IMR-90 (cell line): ENCODE measurements at regions not wholly inside any gene's neighbourhood (a gene's known extent, or its start where the extent isn't known, plus 50 kb on each side); places are given as distances from the start of the nearest gene placed in this dataset.

Experiments used
- ATAC-seq: fragments of 200-7000 bp; cut with Tn5 transposase; 2 replicates; pipeline ENCODE4 v1.9.1; 2020; ENCODE audit warnings: low read depth, mild to moderate bottlenecking, moderate library complexity
- BruUV-seq: library from RNA; stranded (reverse); fragments of 400-500 nt; replicated peaks from 2 replicates; lab custom pipeline; 2021; lab: Mats Ljungman, UMichigan
- CTCF ChIA-PET: fragments of 300-600 bp; formaldehyde crosslinking; extraction: SDS; loops from one replicate; lab custom pipeline; 2021; ENCODE audit warnings: antibody characterized with exemption; lab: Yijun Ruan, JAX
- POLR2A ChIA-PET: fragments of 300-600 bp; sonication (Branson Sonifier 250); formaldehyde crosslinking; loops from one replicate; lab custom pipeline; 2022; ENCODE audit warnings: antibody characterized with exemption; ENCODE audit not compliant: unreplicated experiment; lab: Charles Lee
- DNase-seq: peaks from one replicate; pipeline ENCODE4 v3.0.0; 2013
- H2AFZ ChIP-seq: replicated peaks from 2 replicates; pipeline ENCODE3; 2013; ENCODE audit warnings: low read length, mild to moderate bottlenecking; ENCODE audit not compliant: poor library complexity
- H2AK5ac ChIP-seq: 2 replicates; pipeline ENCODE4 v1.6.1; 2013; ENCODE audit warnings: low read depth, low read length, inconsistent platforms
- H2AK9ac ChIP-seq: replicated peaks from 2 replicates; pipeline ENCODE3; 2013; ENCODE audit warnings: mild to moderate bottlenecking, low read depth, low read length, moderate library complexity; ENCODE audit not compliant: poor library complexity
- H2BK120ac ChIP-seq: 2 replicates; pipeline ENCODE4 v1.6.1; 2013; ENCODE audit warnings: low read depth, low read length, inconsistent platforms
- H2BK15ac ChIP-seq: 3 replicates; pipeline ENCODE4 v1.6.1; 2013; ENCODE audit warnings: low read depth, low read length, inconsistent platforms
- H2BK20ac ChIP-seq: 2 replicates; pipeline ENCODE4 v1.6.1; 2013; ENCODE audit warnings: low read depth, mild to moderate bottlenecking, inconsistent platforms, low read length, moderate library complexity
- H2BK5ac ChIP-seq: 2 replicates; pipeline ENCODE4 v1.6.1; 2013; ENCODE audit warnings: mild to moderate bottlenecking, low read depth, low read length, inconsistent platforms; ENCODE audit not compliant: poor library complexity, severe bottlenecking
- H3K14ac ChIP-seq: replicated peaks from 2 replicates; pipeline ENCODE4 v1.6.1; 2013; ENCODE audit warnings: low read depth, low read length, inconsistent platforms
- H3K18ac ChIP-seq: 2 replicates; pipeline ENCODE4 v1.6.1; 2013; ENCODE audit warnings: low read depth, low read length, control low read depth
- H3K23ac ChIP-seq: 2 replicates; pipeline ENCODE4 v1.6.1; 2013; ENCODE audit warnings: low read depth, low read length, inconsistent platforms
- H3K27ac ChIP-seq: 2 replicates; pipeline ENCODE4 v1.5.1; 2013; ENCODE audit warnings: mild to moderate bottlenecking, control low read depth, low read length; ENCODE audit not compliant: insufficient read depth
- H3K27me3 ChIP-seq: 2 replicates; pipeline ENCODE4 v1.6.1; 2013; ENCODE audit warnings: low read length; ENCODE audit not compliant: control insufficient read depth, insufficient read depth
- H3K36me3 ChIP-seq: 2 replicates; pipeline ENCODE4 v1.6.1; 2013; ENCODE audit warnings: low read length, mixed read lengths; ENCODE audit not compliant: control insufficient read depth, insufficient read depth
- H3K4ac ChIP-seq: 2 replicates; pipeline ENCODE4 v1.6.1; 2013; ENCODE audit warnings: low read depth, low read length, inconsistent platforms
- H3K4me1 ChIP-seq: 2 replicates; pipeline ENCODE4 v1.6.1; 2013; ENCODE audit warnings: low read length, mixed read lengths; ENCODE audit not compliant: control insufficient read depth, insufficient read depth
- H3K4me2 ChIP-seq: 2 replicates; pipeline ENCODE4 v1.6.1; 2013; ENCODE audit warnings: low read depth, mild to moderate bottlenecking, control low read depth, low read length, moderate library complexity
- H3K4me3 ChIP-seq: 2 replicates; pipeline ENCODE4 v1.5.1; 2013; ENCODE audit warnings: low read depth, mild to moderate bottlenecking, control low read depth, low read length, moderate library complexity; ENCODE audit not compliant: insufficient read depth
- H3K56ac ChIP-seq: 2 replicates; pipeline ENCODE4 v1.6.1; 2013; ENCODE audit warnings: low read length, inconsistent platforms; ENCODE audit not compliant: insufficient read depth; ENCODE audit errors: extremely low read depth
- H3K79me1 ChIP-seq, 2 experiments: 2 replicates each; pipeline ENCODE4 v1.6.1; 2013; ENCODE audit warnings: low read length in 2 of 2, inconsistent platforms in 1 of 2, low read depth in 1 of 2
- H3K9ac ChIP-seq: 2 replicates; pipeline ENCODE4 v1.6.1; 2013; ENCODE audit warnings: low read depth, low read length, control low read depth
- H3K9me1 ChIP-seq: 2 replicates; pipeline ENCODE4 v1.6.1; 2013; ENCODE audit warnings: low read length, inconsistent platforms; ENCODE audit not compliant: insufficient read depth
- H3K9me3 ChIP-seq: 2 replicates; pipeline ENCODE4 v1.6.1; 2013; ENCODE audit warnings: low read length; ENCODE audit not compliant: control insufficient read depth, insufficient read depth
- H4K20me1 ChIP-seq: 2 replicates; pipeline ENCODE4 v1.6.1; 2013; ENCODE audit warnings: low read length, inconsistent platforms; ENCODE audit not compliant: insufficient read depth
- H4K5ac ChIP-seq: 2 replicates; pipeline ENCODE4 v1.6.1; 2013; ENCODE audit warnings: mild to moderate bottlenecking, low read depth, low read length, control low read depth
- H4K8ac ChIP-seq, 2 experiments: 2 replicates each; pipeline ENCODE4 v1.6.1; 2013; ENCODE audit warnings: low read depth in 2 of 2, low read length in 2 of 2, control low read depth in 1 of 2, inconsistent platforms in 1 of 2
- H4K91ac ChIP-seq: 2 replicates; pipeline ENCODE4 v1.6.1; 2013; ENCODE audit warnings: low read depth, low read length, inconsistent platforms; ENCODE audit not compliant: insufficient read depth
- BHLHE40 ChIP-seq: fragments of 150-350 bp; IDR thresholded peaks from 2 replicates; pipeline ENCODE4 v1.6.1; 2016; ENCODE audit warnings: mild to moderate bottlenecking, low read depth, low read length
- FOS ChIP-seq: fragments of 150-350 bp; IDR thresholded peaks from 2 replicates; pipeline ENCODE4 v1.6.1; 2016; ENCODE audit warnings: low read depth, low read length
- MAZ ChIP-seq: IDR thresholded peaks from 2 replicates; pipeline ENCODE4 v1.6.1; 2012; ENCODE audit warnings: low read depth, mild to moderate bottlenecking, low read length, improper control_type of control experiment, moderate library complexity, borderline replicate concordance
- MXI1 ChIP-seq: IDR thresholded peaks from 2 replicates; pipeline ENCODE4 v1.6.1; 2012; ENCODE audit warnings: low read depth, mild to moderate bottlenecking, low read length, moderate library complexity, borderline replicate concordance
- POLR2A ChIP-seq: IDR thresholded peaks from 2 replicates; pipeline ENCODE4 v1.6.1; 2012; ENCODE audit warnings: mild to moderate bottlenecking, low read depth, low read length
- RCOR1 ChIP-seq: IDR thresholded peaks from 2 replicates; pipeline ENCODE4 v1.6.1; 2012; ENCODE audit warnings: mild to moderate bottlenecking, low read length, improper control_type of control experiment; ENCODE audit not compliant: insufficient replicate concordance
- WGBS, 2 experiments: methylation state at CpG; one replicate each; pipeline versions ENCODE4 v1.1.5 to v1.1.7; 2013; ENCODE audit warnings: missing lambda C conversion rate in 2 of 2; ENCODE audit not compliant: insufficient read length in 1 of 2; ENCODE audit errors: extremely low coverage in 2 of 2; 5-methylcytosine and 5-hydroxymethylcytosine counted together
- dilution Hi-C: fragments of 300-500 bp; cut with HindIII; formaldehyde crosslinking; loops from one replicate; pipeline ENCODE4 v1.14.3; 2018; ENCODE audit warnings: low sequenced_read_pairs; ENCODE audit not compliant: unreplicated experiment
- in situ Hi-C: fragments of 300-500 bp; cut with MboI; formaldehyde crosslinking; loops from 3 replicates; pipeline ENCODE4 v1.14.3; 2019; ENCODE audit warnings: low sequenced_read_pairs, inconsistent platforms, mixed read lengths
- intact Hi-C: fragments of 100-400 bp; cut with micrococcal nuclease; formaldehyde crosslinking; loops from 2 replicates; pipeline ENCODE4 v1.10.0; 2022

DNA sequence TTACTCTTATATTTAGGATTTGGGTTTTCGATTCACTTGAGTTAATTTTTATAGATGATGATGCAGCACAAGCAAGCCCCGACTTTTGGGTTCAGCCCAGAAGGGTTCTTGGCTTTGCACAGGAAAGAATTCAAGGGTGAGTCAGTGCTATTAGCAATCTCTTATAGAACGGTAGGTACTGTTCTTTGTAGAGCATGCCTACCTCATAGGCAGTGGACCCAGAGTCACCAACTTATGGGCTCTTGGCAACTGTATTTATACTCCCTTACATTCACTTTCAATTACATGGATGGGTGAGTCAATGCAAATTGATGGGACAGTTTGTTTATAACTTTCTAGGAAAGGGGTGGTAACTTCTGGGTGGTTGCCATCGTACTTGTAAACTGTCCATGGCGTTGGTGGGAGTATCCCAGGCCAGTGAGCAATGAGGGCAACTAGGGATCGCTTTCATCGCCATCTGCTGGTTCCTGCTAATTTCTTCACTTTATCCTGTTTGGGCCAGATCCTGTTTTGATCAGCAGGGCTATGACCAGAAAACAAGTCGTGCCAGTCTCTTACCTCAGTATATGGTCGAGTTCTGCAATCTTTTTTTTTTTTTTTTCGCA is 362.6 kb downstream of the CNTNAP4 start:
- no peak overlapping the region for H2AFZ ChIP-seq
- no peak overlapping the region for H3K4me2 ChIP-seq
- H4K91ac ChIP-seq: no peak overlapping the region
- no peak overlapping the region for H3K4me3 ChIP-seq
- no peak overlapping the region for H3K14ac ChIP-seq
- H3K9ac ChIP-seq: no peak overlapping the region
- ATAC-seq: no peak
- H2AK5ac ChIP-seq: no peak overlapping the region
- no peak overlapping the region for H3K4ac ChIP-seq
- H3K4me1 ChIP-seq: no peaks in the 10 kb centered on the region
- H3K9me1 ChIP-seq: no peaks in the 10 kb centered on the region
- H2BK5ac ChIP-seq: no peak overlapping the region
- CTCF ChIA-PET: interaction anchor here (0.6 kb wide), 1 partner anchor 269 kb away, joined by 5 read pairs; no protein-coding TSS in a partner anchor
- no peaks in the 10 kb centered on the region for H3K27me3 ChIP-seq
- no peak overlapping the region for H3K23ac ChIP-seq
- H4K5ac ChIP-seq: no peak overlapping the region
- no peaks in the 10 kb centered on the region; the same call in 1 of the 2 replicates for H3K9me3 ChIP-seq
- no peak overlapping the region for H3K56ac ChIP-seq
- intact Hi-C loops (no loop called here), dilution Hi-C loops (no loop called here), in situ Hi-C loops (no loop called here)
- no peaks in the 10 kb centered on the region for H3K36me3 ChIP-seq
- WGBS, 2 experiments: no CpG with 5 or more reads among the region's 10 CpGs
- H3K79me1 ChIP-seq: no peaks in the 10 kb centered on the region
- TF ChIP-seq RCOR1 (no peak), BHLHE40 (no peak), MXI1 (no peak), MAZ (no peak), FOS (no peak), POLR2A (no peak)
- H4K20me1 ChIP-seq: no peaks in the 10 kb centered on the region
- H2BK120ac ChIP-seq: no peak overlapping the region
- no TSS peak for BruUV-seq
- H2BK15ac ChIP-seq: no peak overlapping the region
- H3K18ac ChIP-seq: no peak overlapping the region
- H4K8ac ChIP-seq: no peak overlapping the region
- no peak overlapping the region for H2AK9ac ChIP-seq
- no peak overlapping the region for H2BK20ac ChIP-seq
- DNase-seq: peak; percentile 1
- POLR2A ChIA-PET: no interaction called here
- H3K27ac ChIP-seq: no peak overlapping the region
